Right ventricle myocardium inferior (tissue), 1 donor: ENCODE measurements at regions not wholly inside any gene's neighbourhood (a gene's known extent, or its start where the extent isn't known, plus 50 kb on each side); places are given as distances from the start of the nearest gene placed in this dataset.

Source experiments
- ATAC-seq: fragments of 200-7000 bp; cut with Tn5 transposase; one replicate; pipeline ENCODE4 v1.9.1; 2020; ENCODE audit warnings: mild to moderate bottlenecking, moderate library complexity
- DNase-seq: peaks from one replicate; pipeline ENCODE4 v3.0.0; 2021; ENCODE audit errors: missing footprints
- intact Hi-C: fragments of 100-400 bp; cut with DNase I; formaldehyde crosslinking; loops from one replicate; pipeline ENCODE4 v1.11.0; 2022
- donor health status: DM: no; HTN: yes; CAD: no; lungs with severe emphysema.

GRCh38 chr13:78768950-78769349 is 110.0 kb upstream of the OBI1 start:
- no peak for DNase-seq
- intact Hi-C loops, result no loop called here
- ATAC-seq, result no peak

- intact Hi-C loops, result no loop called here
- no peak for ATAC-seq
These were observed 105.7 kb upstream of the OBI1 start for GRCh38 chr13:78764665-78765064.

GRCh38 chr13:78762825-78763224 is 103.9 kb upstream of the OBI1 start:
- ATAC-seq (no peak), DNase-seq (no peak)
- intact Hi-C loops, result no loop called here

More at GRCh38 chr13:78764665-78765064, 105.7 kb upstream of the OBI1 start:
- no peak for DNase-seq

GRCh38 chr13:78759704-78760103 is 100.7 kb upstream of the OBI1 start:
- intact Hi-C loops, result no loop called here
- DNase-seq, result no peak
- no peak for ATAC-seq

GRCh38 chr13:78758549-78758948 is 99.6 kb upstream of the OBI1 start:
- intact Hi-C loops, result no loop called here
- DNase-seq (no peak), ATAC-seq (no peak)

GRCh38 chr13:78753435-78753834 is 94.5 kb upstream of the OBI1 start:
- DNase-seq (no peak), ATAC-seq (no peak)
- intact Hi-C loops, result loop anchor here (5.0 kb wide), 1 partner anchor 336 kb away; no protein-coding TSS in a partner anchor

GRCh38 chr13:78750735-78751134 is 91.8 kb upstream of the OBI1 start:
- no peak for DNase-seq
- intact Hi-C loops, result loop anchor here (5.0 kb wide), 1 partner anchor 333 kb away; no protein-coding TSS in a partner anchor
- no peak for ATAC-seq

- intact Hi-C loops, result no loop called here
- DNase-seq, result no peak
- no peak for ATAC-seq
These were observed 85.0 kb upstream of the OBI1 start for GRCh38 chr13:78743973-78744372.

- intact Hi-C loops, result no loop called here
- no peak for DNase-seq
- ATAC-seq, result no peak
These were observed 83.7 kb upstream of the OBI1 start for GRCh38 chr13:78742659-78743058.

- intact Hi-C loops, result no loop called here
- DNase-seq (no peak), ATAC-seq (no peak)
These were observed 77.2 kb upstream of the OBI1 start for GRCh38 chr13:78736142-78736541.

- DNase-seq, result no peak
- intact Hi-C loops, result no loop called here
- ATAC-seq, result no peak
These were observed 73.6 kb upstream of the OBI1 start for GRCh38 chr13:78732445-78733017.

GRCh38 chr13:78722700-78723099 is 63.7 kb upstream of the OBI1 start:
- DNase-seq, result no peak
- intact Hi-C loops, result no loop called here
- no peak for ATAC-seq

- intact Hi-C loops, result no loop called here
- ATAC-seq, result no peak
- DNase-seq, result no peak
These were observed 60.4 kb upstream of the OBI1 start for GRCh38 chr13:78719367-78719766.

GRCh38 chr13:78714717-78715116 is 55.8 kb upstream of the OBI1 start:
- no peak for ATAC-seq
- no peak for DNase-seq
- intact Hi-C loops, result no loop called here

- intact Hi-C loops, result no loop called here
- ATAC-seq (no peak), DNase-seq (no peak)
These were observed 53.9 kb upstream of the OBI1 start for GRCh38 chr13:78712831-78713230.

GRCh38 chr13:78709028-78709427 is 50.1 kb upstream of the OBI1 start:
- ATAC-seq (no peak), DNase-seq (no peak)
- intact Hi-C loops, result no loop called here
